Suppressor macrophage treated with lipopolysaccharide for 4 hours (primary cell): ENCODE measurements at regions not wholly inside any gene's neighbourhood (a gene's known extent, or its start where the extent isn't known, plus 50 kb on each side); places are given as distances from the start of the nearest gene placed in this dataset.

Experiments
- DNase-seq: peaks from one replicate; pipeline ENCODE4 v3.0.0-alpha.2; 2020

DNA sequence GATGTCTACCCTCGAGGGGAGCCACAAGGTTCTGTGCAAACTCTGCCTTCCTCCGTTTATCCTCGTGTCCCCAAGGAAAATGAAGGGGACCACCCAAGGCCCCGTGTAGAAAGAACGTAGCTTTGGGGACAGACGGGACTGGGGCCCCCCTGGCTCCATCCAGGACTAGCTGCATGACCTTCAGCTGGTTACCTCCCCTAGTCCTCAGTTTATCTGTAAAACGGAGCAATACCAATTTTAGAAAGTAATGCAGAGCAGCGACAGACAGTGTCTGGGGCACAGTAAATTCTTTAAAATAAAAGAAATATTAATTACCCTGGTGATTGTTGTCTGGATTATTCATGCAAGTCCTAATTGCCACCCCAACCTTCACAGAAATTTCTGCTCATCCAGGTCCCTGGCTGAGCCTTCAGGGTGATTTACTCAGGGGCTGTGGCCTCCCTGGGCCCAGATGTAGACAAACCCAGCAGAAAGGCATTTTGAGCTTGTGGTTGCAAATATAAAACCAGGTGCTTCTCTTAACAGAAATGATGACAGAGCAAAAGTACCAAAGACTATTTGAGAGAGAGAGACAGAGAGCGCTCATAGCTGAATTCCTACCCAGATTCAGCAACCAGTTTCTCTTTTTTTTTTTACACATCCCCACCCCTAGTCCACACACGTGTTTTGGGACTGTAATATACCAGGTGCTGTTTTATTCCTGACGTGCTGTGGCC lies 155.1 kb upstream of the SMIM23 start:
- no peak for DNase-seq

- DNase-seq, result no peak
These were observed 153.0 kb upstream of the SMIM23 start for GRCh38 chr5:171632616-171633015.

GRCh38 chr5:171633776-171634470 lies 151.7 kb upstream of the SMIM23 start:
- DNase-seq, result peak; percentile 75

GRCh38 chr5:171634511-171634910 lies 151.1 kb upstream of the SMIM23 start:
- DNase-seq, result peak; percentile 65

DNA sequence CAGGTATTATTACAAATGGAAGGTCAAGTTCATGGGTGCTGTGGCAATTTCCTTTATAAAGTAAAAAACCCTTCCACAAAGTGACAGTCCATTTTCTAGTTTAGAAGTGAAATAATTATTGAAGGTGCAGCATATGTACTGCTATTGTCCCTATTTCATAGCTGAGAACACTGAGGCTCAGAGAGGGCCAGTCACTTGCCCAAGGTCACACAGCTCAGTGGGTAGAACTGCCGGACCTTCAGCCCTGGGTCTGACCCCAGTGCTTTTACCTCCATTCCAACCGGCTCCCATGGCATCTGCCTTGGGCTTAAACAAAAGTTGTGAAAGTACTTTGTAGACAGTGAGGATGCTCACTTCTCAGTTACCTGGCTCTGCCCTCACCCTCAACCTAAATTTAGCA lies 150.6 kb upstream of the SMIM23 start:
- no peak for DNase-seq

DNA sequence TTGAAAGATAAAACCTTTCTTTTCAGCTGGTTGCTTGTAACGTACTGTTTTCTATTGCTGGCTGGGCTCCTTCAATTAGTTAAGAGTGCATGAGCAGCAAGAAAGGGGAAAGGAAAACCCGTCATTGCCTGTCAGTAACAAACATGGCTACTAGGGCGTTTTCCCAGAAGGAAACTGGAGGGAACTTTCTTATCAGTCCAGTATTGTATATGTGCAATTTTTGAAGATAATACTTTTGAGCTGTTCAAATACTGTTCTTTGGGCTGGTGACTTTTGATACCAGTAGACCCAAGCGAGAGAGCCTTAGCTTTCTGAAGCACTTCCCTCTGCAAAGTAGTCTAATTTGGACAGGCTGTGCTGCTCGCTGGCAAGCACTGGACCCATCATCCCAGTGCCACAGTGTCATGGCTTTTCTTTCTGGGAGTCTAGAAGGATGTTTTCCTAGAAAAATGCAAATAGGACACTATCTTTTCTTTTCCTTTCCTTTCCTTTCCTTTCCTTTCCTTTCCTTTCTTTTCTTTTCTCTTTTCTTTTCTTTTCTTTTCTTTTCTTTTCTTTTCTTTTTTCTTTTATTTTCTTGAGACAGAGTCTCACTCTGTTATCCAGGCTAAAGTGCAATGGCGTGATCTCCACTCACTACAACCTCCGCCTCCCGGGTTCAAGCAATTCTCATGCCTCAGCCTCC lies 149.9 kb upstream of the SMIM23 start:
- no peak for DNase-seq

GRCh38 chr5:171637811-171638210 lies 147.8 kb upstream of the SMIM23 start:
- DNase-seq, result no peak

DNA sequence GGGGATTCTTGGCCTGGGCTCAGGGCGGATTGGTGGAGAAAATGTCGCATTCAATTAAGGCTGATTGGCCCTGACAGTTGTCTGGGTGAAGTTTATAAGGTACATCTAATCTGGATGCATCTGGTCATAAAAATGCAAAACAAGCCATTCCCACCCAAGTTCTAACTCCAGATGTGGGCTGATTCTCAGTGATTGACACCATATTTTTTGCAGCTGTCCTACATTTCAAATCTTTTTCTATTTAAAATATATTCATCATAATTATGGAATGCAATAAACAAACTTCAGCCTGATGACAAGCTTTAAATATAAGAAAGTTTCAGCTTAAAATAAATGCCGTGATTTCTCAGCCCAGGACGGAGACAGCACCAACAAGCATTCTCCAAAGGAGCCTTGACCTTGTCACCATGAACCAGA lies 146.4 kb upstream of the SMIM23 start:
- no peak for DNase-seq

DNA sequence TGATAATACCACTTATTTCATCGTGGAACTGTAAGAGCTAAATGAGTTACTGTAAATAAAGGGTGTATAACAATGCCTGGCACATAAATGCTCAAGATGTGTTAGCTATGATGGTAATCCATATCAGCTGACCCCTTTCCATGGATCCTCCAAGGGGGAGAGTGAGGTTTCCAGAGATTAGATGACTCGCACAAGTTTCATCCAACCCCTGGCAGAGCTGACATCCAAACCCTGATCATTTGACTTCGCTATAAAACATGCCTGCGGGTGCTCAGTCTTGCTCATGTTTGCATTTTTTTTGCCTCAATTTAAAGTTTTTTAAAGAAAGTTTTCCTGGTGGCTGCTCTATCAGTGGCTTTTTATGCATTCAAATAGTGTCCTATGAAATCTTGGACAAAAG lies 145.7 kb upstream of the SMIM23 start:
- no peak for DNase-seq

DNA sequence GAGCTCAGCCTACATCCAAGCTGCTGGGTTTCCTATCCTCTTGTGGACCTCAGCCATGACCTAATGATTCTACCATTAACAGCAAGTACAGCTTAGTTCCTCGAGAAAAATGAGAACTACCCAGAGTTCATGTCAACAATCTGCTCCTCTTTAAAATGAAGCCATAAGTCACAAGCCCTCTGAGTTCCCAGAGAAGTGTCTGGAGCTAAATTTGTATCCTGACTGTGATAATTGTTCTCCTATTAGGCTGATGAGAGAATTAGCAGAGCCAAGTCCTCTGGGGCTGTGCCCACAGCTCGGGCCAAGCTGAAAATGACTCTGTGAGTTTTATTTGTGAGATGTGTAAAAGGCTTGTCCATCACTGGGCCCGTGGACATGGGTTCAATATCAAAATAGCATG lies 145.1 kb upstream of the SMIM23 start:
- DNase-seq, result peak; percentile 14

DNA sequence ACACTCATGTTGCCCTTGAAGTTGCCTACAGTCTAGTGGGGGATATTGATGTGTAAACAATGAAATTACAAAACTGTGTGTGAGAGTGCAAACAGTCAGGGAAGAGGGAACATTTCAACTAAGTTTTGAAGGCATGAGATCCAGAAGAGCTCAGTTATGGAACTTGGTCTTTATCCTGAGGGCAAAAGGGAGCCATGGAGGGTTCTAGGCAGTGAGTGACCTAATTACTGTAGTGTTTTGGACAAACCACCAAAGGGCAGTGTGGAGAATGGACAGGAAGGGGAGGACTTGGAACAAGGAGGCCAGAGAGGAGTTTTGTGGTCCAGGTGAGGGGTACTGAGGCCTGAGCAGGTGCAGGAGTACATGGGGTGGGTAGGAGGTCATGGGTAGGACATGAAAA lies 143.7 kb upstream of the SMIM23 start:
- no peak for DNase-seq

- no peak for DNase-seq
These were observed 142.7 kb upstream of the SMIM23 start for GRCh38 chr5:171642894-171643293.

- DNase-seq, result no peak
These were observed 141.1 kb upstream of the SMIM23 start for GRCh38 chr5:171644536-171644935.

GRCh38 chr5:171646102-171647042 lies 139.2 kb upstream of the SMIM23 start:
- DNase-seq, result no peak

DNA sequence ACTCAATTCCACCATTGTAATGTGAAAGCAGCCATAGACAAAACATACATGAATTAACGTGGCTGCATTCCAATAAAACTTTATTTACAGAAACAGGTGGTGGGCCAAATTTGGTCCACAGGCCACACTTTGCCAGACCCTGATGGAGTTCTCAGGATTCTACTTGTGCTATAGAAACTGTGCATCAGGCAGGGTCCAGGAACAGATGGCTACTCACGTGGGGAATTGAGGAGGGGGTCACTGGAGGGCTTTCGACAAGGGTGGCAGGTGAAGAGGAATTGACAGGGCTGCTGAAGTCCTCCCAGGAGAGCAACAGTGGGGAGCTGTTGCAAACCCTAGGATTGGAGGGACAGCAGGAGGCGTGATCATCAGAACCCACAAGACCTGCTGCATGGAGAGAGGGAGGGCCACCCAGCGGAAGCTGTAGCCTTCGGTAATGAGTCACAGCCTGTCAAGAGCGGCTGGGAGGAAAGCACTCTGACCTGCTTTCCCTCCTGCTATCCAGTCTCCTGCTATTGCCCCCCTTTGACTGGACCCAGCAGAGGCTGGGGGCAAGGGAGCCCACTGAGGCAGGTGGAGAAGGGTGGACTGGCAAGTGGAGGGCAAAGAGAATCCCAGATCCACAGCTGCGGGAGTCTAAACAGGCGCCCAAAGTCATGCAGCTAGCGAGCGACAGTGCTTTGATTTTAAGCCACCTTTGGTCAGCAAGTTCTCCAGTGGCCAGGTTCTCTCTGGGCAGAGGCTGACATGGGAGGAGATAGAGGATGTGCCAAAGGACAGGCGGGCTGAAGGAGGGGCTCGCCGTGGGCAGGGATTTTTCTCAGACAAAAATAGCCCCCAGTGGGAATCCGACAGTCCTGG lies 138.3 kb upstream of the SMIM23 start:
- peak; percentile 41 for DNase-seq

GRCh38 chr5:171647904-171648260 lies 137.7 kb upstream of the SMIM23 start:
- no peak for DNase-seq

DNA sequence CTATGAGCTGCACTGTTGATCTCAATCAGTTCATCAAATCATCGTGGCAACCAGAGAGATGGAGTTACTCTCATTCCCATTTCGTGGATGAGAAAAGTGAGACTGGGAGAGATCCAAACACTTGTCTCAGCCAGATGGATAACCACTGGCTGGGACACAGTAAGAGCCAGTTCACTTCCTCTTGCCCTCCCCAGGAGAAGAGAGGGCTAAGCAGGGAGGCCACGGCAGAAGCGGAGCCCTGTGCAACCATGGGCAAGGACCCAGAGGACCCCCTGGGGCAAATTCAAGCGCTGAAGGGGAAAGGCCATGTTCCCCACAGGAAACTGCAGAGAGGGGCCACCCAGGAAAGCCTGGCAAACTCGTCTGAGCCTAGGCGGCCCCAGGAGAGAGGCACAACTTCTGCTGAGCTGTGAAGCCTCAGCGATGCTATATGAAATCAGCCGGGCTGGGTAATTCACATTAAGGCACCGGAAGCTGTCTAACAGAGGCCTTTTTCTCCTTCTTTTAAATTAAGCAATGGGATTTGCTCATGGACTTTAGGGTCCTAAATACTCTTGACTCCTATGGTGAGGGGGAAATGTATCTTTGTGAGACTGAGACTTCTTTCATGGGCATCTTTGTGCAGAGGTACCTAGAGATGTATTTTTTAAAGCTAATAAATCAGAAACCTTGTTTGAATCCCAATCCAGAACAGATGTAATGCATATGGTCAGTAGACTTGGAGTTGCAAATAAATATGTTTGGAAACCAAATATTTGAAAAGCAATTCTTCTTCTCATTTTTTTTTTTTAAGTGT lies 137.1 kb upstream of the SMIM23 start:
- DNase-seq, result no peak

GRCh38 chr5:171649075-171649401 lies 136.6 kb upstream of the SMIM23 start:
- no peak for DNase-seq

GRCh38 chr5:171650597-171650996 lies 135.0 kb upstream of the SMIM23 start:
- no peak for DNase-seq

DNA sequence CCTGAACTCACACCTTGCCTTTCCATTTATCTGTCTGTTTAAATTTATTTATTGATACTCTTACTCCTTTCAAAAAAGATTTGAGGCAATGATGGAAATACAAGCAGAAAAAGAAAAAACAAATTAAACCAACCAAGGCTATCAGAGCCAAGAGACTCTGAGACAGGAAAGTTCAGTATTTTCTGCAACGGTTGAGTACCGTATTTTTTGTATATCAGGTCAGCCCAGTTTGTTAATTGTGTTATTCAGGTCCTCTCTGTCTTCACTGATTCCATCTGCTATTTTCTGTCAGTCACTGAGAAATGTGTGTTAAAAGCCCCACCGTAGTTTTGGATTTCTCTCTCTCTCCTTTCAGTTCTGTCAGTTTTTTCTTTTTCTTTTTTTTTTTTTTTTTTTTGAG lies 134.5 kb upstream of the SMIM23 start:
- no peak for DNase-seq

DNA sequence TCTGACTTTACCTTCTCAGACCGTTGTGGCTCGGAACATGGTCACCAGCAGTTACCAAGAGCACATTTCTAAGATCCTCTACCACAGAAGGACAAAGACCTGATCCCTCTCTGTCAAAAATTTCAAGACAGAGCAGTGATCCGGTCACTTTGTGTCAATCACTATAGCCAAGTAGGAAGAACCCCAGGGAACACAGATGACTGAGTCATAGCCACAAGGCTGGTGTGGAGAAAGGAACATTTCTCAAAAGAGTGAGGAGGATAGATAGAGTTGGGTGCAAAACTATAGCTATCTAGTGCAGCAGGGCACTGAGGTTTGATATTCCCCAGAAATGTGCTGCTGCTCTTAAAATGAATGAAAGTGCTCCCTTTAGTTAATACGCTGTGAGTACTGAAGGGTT lies 130.7 kb upstream of the SMIM23 start:
- DNase-seq, result peak; percentile 11
